NT2/D1 (cell line): ENCODE measurements at regions not wholly inside any gene's neighbourhood (a gene's known extent, or its start where the extent isn't known, plus 50 kb on each side); places are given as distances from the start of the nearest gene placed in this dataset.
"Not testable (repeated sequence)": the region's sequence is repeated elsewhere in the genome, so short reads cannot be mapped to it uniquely, and the experiment has no call there.

Source experiments
- DNase-seq: peaks from one replicate; pipeline ENCODE4 v3.0.0-alpha.2; 2011; ENCODE audit warnings: low read depth, low spot score
- H3K27me3 ChIP-seq: 2 replicates; pipeline ENCODE4 v1.6.0; 2011; ENCODE audit warnings: mild to moderate bottlenecking; ENCODE audit not compliant: insufficient read length, insufficient read depth
- H3K36me3 ChIP-seq: 2 replicates; pipeline ENCODE4 v1.6.1; 2011; ENCODE audit warnings: mild to moderate bottlenecking, low read length, mixed read lengths; ENCODE audit not compliant: insufficient read depth, insufficient read length
- H3K4me1 ChIP-seq: 2 replicates; pipeline ENCODE4 v1.5.1; 2011; ENCODE audit not compliant: insufficient read depth, insufficient read length
- H3K4me3 ChIP-seq: 2 replicates; pipeline ENCODE4 v1.5.1; 2011; ENCODE audit warnings: low read depth; ENCODE audit not compliant: insufficient read length
- H3K9ac ChIP-seq: 2 replicates; pipeline ENCODE4 v1.6.0; 2011; ENCODE audit warnings: low read depth; ENCODE audit not compliant: insufficient read length
- H3K9me3 ChIP-seq: 2 replicates; pipeline ENCODE4 v1.5.1; 2011; ENCODE audit warnings: mild to moderate bottlenecking, low read length; ENCODE audit not compliant: insufficient read depth
- SUZ12 ChIP-seq: IDR thresholded peaks from 2 replicates; pipeline ENCODE4 v1.6.1; 2011; ENCODE audit not compliant: insufficient read length, insufficient read depth; ENCODE audit errors: extremely low read depth
- YY1 ChIP-seq: IDR thresholded peaks from 2 replicates; pipeline ENCODE4 v1.6.1; 2011; ENCODE audit not compliant: insufficient read length, insufficient read depth
- ZNF274 ChIP-seq: IDR thresholded peaks from 2 replicates; pipeline ENCODE4 v1.6.1; 2011; ENCODE audit warnings: mild to moderate bottlenecking, low read depth, low read length

GRCh38 chr20:24418731-24419130 is 50.7 kb upstream of the SYNDIG1 start:
- peaks cover 29% of the 10 kb centered on the region for H3K9me3 ChIP-seq
- H3K4me3 ChIP-seq, result no peak overlapping the region
- no peak for TF ChIP-seq YY1
- no peak for TF ChIP-seq SUZ12
- TF ChIP-seq ZNF274, result no peak

GRCh38 chr20:24417485-24417884 is 51.9 kb upstream of the SYNDIG1 start:
- Histone ChIP-seq H3K9ac (no peak overlapping the region), H3K4me1 (peaks cover 3% of the 10 kb centered on the region), H3K9me3 (peaks cover 29% of the 10 kb centered on the region), H3K27me3 (no peaks in the 10 kb centered on the region), H3K4me3 (no peak overlapping the region), H3K36me3 (no peaks in the 10 kb centered on the region)
- no peak for DNase-seq
- TF ChIP-seq ZNF274 (no peak), YY1 (no peak)

More at GRCh38 chr20:24418731-24419130, 50.7 kb upstream of the SYNDIG1 start:
- no peaks in the 10 kb centered on the region for H3K27me3 ChIP-seq
- no peak overlapping the region for H3K9ac ChIP-seq
- no peak for DNase-seq
- no peaks in the 10 kb centered on the region for H3K36me3 ChIP-seq
- peaks cover 3% of the 10 kb centered on the region for H3K4me1 ChIP-seq

- peaks cover 29% of the 10 kb centered on the region for H3K9me3 ChIP-seq
- not testable (repeated sequence) for H3K9ac ChIP-seq, H3K4me1 ChIP-seq, H3K4me3 ChIP-seq, DNase-seq, H3K27me3 ChIP-seq, H3K36me3 ChIP-seq
Observed at GRCh38 chr20:24415444-24415843, 54.0 kb upstream of the SYNDIG1 start.

- no peaks in the 10 kb centered on the region for H3K4me1 ChIP-seq
- TF ChIP-seq SUZ12 (no peak), YY1 (no peak), ZNF274 (no peak)
- no peak overlapping the region for H3K4me3 ChIP-seq
- H3K9me3 ChIP-seq, result peaks cover 27% of the 10 kb centered on the region
- no peaks in the 10 kb centered on the region for H3K27me3 ChIP-seq
- H3K36me3 ChIP-seq, result no peaks in the 10 kb centered on the region
- H3K9ac ChIP-seq, result no peak overlapping the region
- no peak for DNase-seq
Observed at GRCh38 chr20:24411834-24412216, 57.6 kb upstream of the SYNDIG1 start.

GRCh38 chr20:24411003-24411833 is 58.2 kb upstream of the SYNDIG1 start:
- Histone ChIP-seq H3K36me3 (no peaks in the 10 kb centered on the region), H3K9ac (no peak overlapping the region), H3K4me1 (no peaks in the 10 kb centered on the region), H3K27me3 (no peaks in the 10 kb centered on the region), H3K4me3 (no peak overlapping the region), H3K9me3 (peaks cover 21% of the 10 kb centered on the region)
- TF ChIP-seq SUZ12, result no peak
- TF ChIP-seq ZNF274, result no peak
- no peak for TF ChIP-seq YY1
- DNase-seq, result no peak

GRCh38 chr20:24407151-24407550 is 62.3 kb upstream of the SYNDIG1 start:
- Histone ChIP-seq H3K27me3 (no peaks in the 10 kb centered on the region), H3K9ac (no peak overlapping the region), H3K4me1 (no peaks in the 10 kb centered on the region), H3K36me3 (no peaks in the 10 kb centered on the region), H3K9me3 (no peaks in the 10 kb centered on the region; the same call in 1 of the 2 replicates), H3K4me3 (no peak overlapping the region)
- no peak for TF ChIP-seq YY1
- TF ChIP-seq ZNF274, result no peak
- TF ChIP-seq SUZ12, result no peak
- no peak for DNase-seq

GRCh38 chr20:24406750-24407149 is 62.7 kb upstream of the SYNDIG1 start:
- Histone ChIP-seq H3K9ac (no peak overlapping the region), H3K4me3 (no peak overlapping the region), H3K4me1 (no peaks in the 10 kb centered on the region), H3K9me3 (no peaks in the 10 kb centered on the region), H3K36me3 (no peaks in the 10 kb centered on the region), H3K27me3 (no peaks in the 10 kb centered on the region)
- DNase-seq, result no peak
- TF ChIP-seq SUZ12 (no peak), YY1 (no peak), ZNF274 (no peak)
